PC-3 (cell line): ENCODE measurements at regions not wholly inside any gene's neighbourhood (a gene's known extent, or its start where the extent isn't known, plus 50 kb on each side); places are given as distances from the start of the nearest gene placed in this dataset.
A peak's percentile ranks its signal among the peaks of the same experiment; 100 is the strongest.

Experiments
- ATAC-seq: fragments of 200-7000 bp; cut with Tn5 transposase; 2 replicates; pipeline ENCODE4 v1.9.1; 2020; ENCODE audit warnings: mild to moderate bottlenecking, moderate library complexity
- BruUV-seq: library from RNA; stranded (reverse); fragments of 400-500 nt; replicated peaks from 2 replicates; lab custom pipeline; 2021; lab: Mats Ljungman, UMichigan
- CTCF ChIA-PET: fragments of 300-600 bp; sonication (Branson Sonifier 250); formaldehyde crosslinking; loops from one replicate; lab custom pipeline; 2022; ENCODE audit warnings: antibody characterized with exemption; lab: Charles Lee
- POLR2A ChIA-PET: fragments of 300-600 bp; sonication (Branson Sonifier 250); formaldehyde crosslinking; loops from one replicate; lab custom pipeline; 2022; ENCODE audit warnings: antibody characterized with exemption; ENCODE audit not compliant: unreplicated experiment; lab: Charles Lee
- DNase-seq: peaks from one replicate; pipeline ENCODE4 v3.0.0-alpha.2; 2015
- H2AFZ ChIP-seq: fragments of 300-600 bp; sonication (generic); 2 replicates; pipeline ENCODE4 v1.6.0; 2016; ENCODE audit warnings: antibody characterized with exemption, low read length
- H3F3A ChIP-seq: fragments of 300-600 bp; sonication (generic); one replicate; pipeline ENCODE4 v1.6.0; 2017; ENCODE audit warnings: antibody characterized with exemption, low read length, control low read depth, mild to moderate bottlenecking; ENCODE audit not compliant: unreplicated experiment
- H3K27ac ChIP-seq: fragments of 300-600 bp; sonication (generic); 2 replicates; pipeline ENCODE4 v1.5.1; 2016; ENCODE audit warnings: mild to moderate bottlenecking, low read length
- H3K27me3 ChIP-seq: fragments of 300-600 bp; sonication (generic); 2 replicates; pipeline ENCODE4 v1.6.1; 2016; ENCODE audit warnings: low read length, mixed read lengths
- H3K36me3 ChIP-seq: fragments of 300-600 bp; sonication (generic); 2 replicates; pipeline ENCODE4 v1.6.1; 2016; ENCODE audit warnings: low read depth, mixed run types, low read length, mixed read lengths
- H3K4me1 ChIP-seq: fragments of 300-600 bp; sonication (generic); 2 replicates; pipeline ENCODE4 v1.5.1; 2016; ENCODE audit warnings: low read length; ENCODE audit not compliant: insufficient read depth
- H3K4me2 ChIP-seq: fragments of 300-600 bp; sonication (generic); 2 replicates; pipeline ENCODE4 v1.6.0; 2016; ENCODE audit warnings: low read length
- H3K4me3 ChIP-seq: fragments of 300-600 bp; sonication (generic); 2 replicates; pipeline ENCODE4 v1.5.1; 2016; ENCODE audit warnings: mild to moderate bottlenecking, low read length, mixed read lengths
- H3K79me2 ChIP-seq: fragments of 300-600 bp; sonication (generic); 2 replicates; pipeline ENCODE4 v1.6.1; 2017; ENCODE audit warnings: low read length, mixed read lengths
- H3K9ac ChIP-seq: fragments of 300-600 bp; sonication (generic); 2 replicates; pipeline ENCODE4 v1.6.0; 2016; ENCODE audit warnings: mild to moderate bottlenecking, low read length
- H3K9me2 ChIP-seq: fragments of 300-600 bp; sonication (generic); replicated peaks from 2 replicates; pipeline ENCODE4 v1.6.1; 2016; ENCODE audit warnings: mixed run types, low read length, mixed read lengths
- H3K9me3 ChIP-seq: fragments of 300-600 bp; sonication (generic); 2 replicates; pipeline ENCODE4 v1.6.1; 2016; ENCODE audit warnings: low read length, mixed read lengths
- H4K20me1 ChIP-seq: fragments of 300-600 bp; sonication (generic); 2 replicates; pipeline ENCODE4 v1.6.1; 2016; ENCODE audit warnings: low read length, mixed read lengths
- CTCF ChIP-seq: fragments of 300-600 bp; sonication (generic); conservative IDR thresholded peaks from 2 replicates; pipeline ENCODE4 v1.5.1; 2017; ENCODE audit warnings: antibody characterized with exemption, low read depth, mild to moderate bottlenecking, low read length
- EZH2 ChIP-seq: fragments of 300-600 bp; sonication (generic); IDR thresholded peaks from one replicate; pipeline ENCODE4 v1.6.1; 2017; ENCODE audit warnings: antibody characterized with exemption, mild to moderate bottlenecking, low read length; ENCODE audit not compliant: unreplicated experiment
- EZH2phosphoT487 ChIP-seq: fragments of 300-600 bp; sonication (generic); IDR thresholded peaks from 2 replicates; pipeline ENCODE4 v1.6.1; 2018; ENCODE audit warnings: mild to moderate bottlenecking, antibody characterized with exemption, low read length, borderline replicate concordance
- intact Hi-C: fragments of 100-400 bp; cut with micrococcal nuclease; formaldehyde crosslinking; loops from 2 replicates; pipeline ENCODE4 v1.9.0; 2023

GRCh38 chr13:34417896-34418295 lies 524.2 kb upstream of the NBEA start:
- TF ChIP-seq EZH2: no peak
- TF ChIP-seq EZH2phosphoT487: no peak
- TF ChIP-seq CTCF: no peak
- CTCF ChIA-PET: no interaction called here
- ATAC-seq: no peak
- POLR2A ChIA-PET: no interaction called here
- no peak overlapping the region for H2AFZ ChIP-seq
- no peak overlapping the region for H3K9ac ChIP-seq
- BruUV-seq: no TSS peak
- peaks cover under 1% of the 10 kb centered on the region for H3F3A ChIP-seq
- H3K27ac ChIP-seq: peak overlapping the region; percentile 79; the same call in 1 of the 2 replicates
- H3K9me2 ChIP-seq: no peaks in the 10 kb centered on the region
- H3K4me2 ChIP-seq: no peak overlapping the region
- H3K79me2 ChIP-seq: no peaks in the 10 kb centered on the region
- DNase-seq: no peak
- no peaks in the 10 kb centered on the region for H3K9me3 ChIP-seq
- H3K4me3 ChIP-seq: no peak overlapping the region
- intact Hi-C loops: loop anchor here (10.0 kb wide), 1 partner anchor 153 kb away; no protein-coding TSS in a partner anchor
- no peaks in the 10 kb centered on the region for H3K36me3 ChIP-seq
- no peaks in the 10 kb centered on the region for H4K20me1 ChIP-seq
- H3K27me3 ChIP-seq: no peaks in the 10 kb centered on the region
- peaks cover 26% of the 10 kb centered on the region for H3K4me1 ChIP-seq

DNA sequence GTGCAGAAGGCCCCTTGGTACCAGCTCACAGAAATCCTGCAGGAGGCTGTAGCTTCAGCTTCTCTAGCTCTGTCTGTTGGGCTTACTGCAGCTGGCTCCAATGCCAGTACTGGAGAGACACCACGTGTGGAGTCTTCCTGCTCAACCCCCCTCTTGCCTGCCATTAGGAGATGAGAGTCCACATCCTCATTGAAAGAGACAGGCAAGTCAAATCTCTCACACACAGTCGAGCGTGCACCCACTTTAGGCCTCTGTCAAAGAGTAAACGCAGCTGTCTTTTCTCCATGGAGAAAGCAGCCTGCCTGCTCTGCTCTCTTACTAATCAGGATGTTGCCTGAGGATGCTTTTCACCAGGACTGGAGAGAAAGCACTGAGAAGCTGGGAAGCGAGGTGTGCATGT lies 523.0 kb upstream of the NBEA start:
- TF ChIP-seq EZH2 (no peak), EZH2phosphoT487 (no peak), CTCF (no peak)
- intact Hi-C loops: loop anchor here (10.0 kb wide), 1 partner anchor 154 kb away; no protein-coding TSS in a partner anchor
- ChIA-PET CTCF (no interaction called here), POLR2A (no interaction called here)
- H4K20me1 ChIP-seq: no peaks in the 10 kb centered on the region
- H3F3A ChIP-seq: no peaks in the 10 kb centered on the region
- no peak overlapping the region for H3K9ac ChIP-seq
- peaks cover 15% of the 10 kb centered on the region for H3K4me1 ChIP-seq
- no peaks in the 10 kb centered on the region for H3K9me2 ChIP-seq
- no peaks in the 10 kb centered on the region for H3K79me2 ChIP-seq
- H3K27ac ChIP-seq: no peak overlapping the region
- no peaks in the 10 kb centered on the region for H3K9me3 ChIP-seq
- no peak overlapping the region for H2AFZ ChIP-seq
- no peak overlapping the region for H3K4me2 ChIP-seq
- BruUV-seq: no TSS peak
- ATAC-seq (no peak), DNase-seq (no peak)
- H3K36me3 ChIP-seq: no peaks in the 10 kb centered on the region
- H3K4me3 ChIP-seq: no peak overlapping the region
- H3K27me3 ChIP-seq: no peaks in the 10 kb centered on the region

- Histone ChIP-seq H3K27ac (no peak overlapping the region), H3K36me3 (no peaks in the 10 kb centered on the region), H3K79me2 (no peaks in the 10 kb centered on the region), H3K9ac (no peak overlapping the region), H3K9me3 (no peaks in the 10 kb centered on the region), H3K4me2 (no peak overlapping the region), H3K9me2 (no peaks in the 10 kb centered on the region), H3K4me3 (no peak overlapping the region), H2AFZ (no peak overlapping the region), H3F3A (no peaks in the 10 kb centered on the region), H3K4me1 (peaks cover 8% of the 10 kb centered on the region), H3K27me3 (no peaks in the 10 kb centered on the region), H4K20me1 (no peaks in the 10 kb centered on the region)
- ATAC-seq (no peak), DNase-seq (no peak)
- BruUV-seq: no TSS peak
- TF ChIP-seq EZH2phosphoT487: no peak
- TF ChIP-seq EZH2: no peak
- TF ChIP-seq CTCF: no peak
- POLR2A ChIA-PET: no interaction called here
- intact Hi-C loops: loop anchor here (10.0 kb wide), 1 partner anchor 155 kb away; no protein-coding TSS in a partner anchor
- CTCF ChIA-PET: no interaction called here
Observed at GRCh38 chr13:34419755-34420154, 522.3 kb upstream of the NBEA start.
